CD8-positive, alpha-beta memory T cell (primary cell): ENCODE measurements at regions not wholly inside any gene's neighbourhood (a gene's known extent, or its start where the extent isn't known, plus 50 kb on each side); places are given as distances from the start of the nearest gene placed in this dataset.
"Not testable (repeated sequence)": the region's sequence is repeated elsewhere in the genome, so short reads cannot be mapped to it uniquely, and the experiment has no call there.

Source experiments
- CTCF ChIA-PET: fragments of 350-600 bp; sonication (Branson Sonifier 250); formaldehyde crosslinking; loops from one replicate; lab custom pipeline; 2021; ENCODE audit warnings: antibody characterized with exemption; lab: Charles Lee
- POLR2A ChIA-PET: fragments of 350-600 bp; sonication (Branson Sonifier 250); formaldehyde crosslinking; loops from one replicate; lab custom pipeline; 2021; ENCODE audit warnings: antibody characterized with exemption; lab: Charles Lee
- DNase-seq, 5 donors: peaks; one replicate each; pipeline versions ENCODE4 v3.0.0 to v3.0.0-alpha.2; 2020 to 2022; ENCODE audit warnings: mixed read lengths in 1 of 5
- H3K27ac ChIP-seq: one replicate; pipeline ENCODE4 v1.7.0; 2013; ENCODE audit warnings: low read depth, mild to moderate bottlenecking, low read length, moderate library complexity
- H3K27me3 ChIP-seq: 2 replicates; pipeline ENCODE4 v1.7.0; 2013; ENCODE audit warnings: low read length, mild to moderate bottlenecking; ENCODE audit not compliant: insufficient read depth, poor library complexity, severe bottlenecking
- H3K36me3 ChIP-seq: 2 replicates; pipeline ENCODE4 v1.7.0; 2013; ENCODE audit warnings: mild to moderate bottlenecking, low read length, moderate library complexity; ENCODE audit not compliant: insufficient read depth
- H3K4me1 ChIP-seq: 2 replicates; pipeline ENCODE4 v1.7.0; 2013; ENCODE audit warnings: mild to moderate bottlenecking, low read length, moderate library complexity; ENCODE audit not compliant: insufficient read depth
- H3K4me3 ChIP-seq: 2 replicates; pipeline ENCODE4 v1.7.0; 2013; ENCODE audit warnings: mild to moderate bottlenecking, low read length
- H3K9me3 ChIP-seq: 2 replicates; pipeline ENCODE4 v1.7.0; 2013; ENCODE audit warnings: mild to moderate bottlenecking, low read length
- H3K27ac Mint-ChIP-seq, 8 donors: one replicate each; pipeline ENCODE4 v1.8.0; 2020 to 2021; ENCODE audit warnings: mixed read lengths in 8 of 8, mild to moderate bottlenecking in 6 of 8, inconsistent platforms in 3 of 8, moderate library complexity in 3 of 8
- H3K27me3 Mint-ChIP-seq, 2 donors: one replicate each; pipeline ENCODE4 v1.8.0; 2020 to 2021; ENCODE audit warnings: mixed read lengths in 2 of 2, mild to moderate bottlenecking in 1 of 2, moderate library complexity in 1 of 2
- H3K36me3 Mint-ChIP-seq, 3 donors: one replicate each; pipeline ENCODE4 v1.8.0; 2020 to 2021; ENCODE audit warnings: mixed read lengths in 3 of 3, inconsistent platforms in 1 of 3, mild to moderate bottlenecking in 1 of 3
- H3K4me1 Mint-ChIP-seq, 3 donors: one replicate each; pipeline ENCODE4 v1.8.0; 2020 to 2021; ENCODE audit warnings: mixed read lengths in 3 of 3, inconsistent platforms in 1 of 3, mild to moderate bottlenecking in 1 of 3
- H3K4me3 Mint-ChIP-seq, 7 donors: one replicate each; pipeline ENCODE4 v1.8.0; 2020 to 2021; ENCODE audit warnings: mixed read lengths in 7 of 7, mild to moderate bottlenecking in 6 of 7, moderate library complexity in 4 of 7, inconsistent platforms in 2 of 7
- H3K9me3 Mint-ChIP-seq, 5 donors: one replicate each; pipeline ENCODE4 v1.8.0; 2020 to 2022; ENCODE audit warnings: mixed read lengths in 5 of 5, mild to moderate bottlenecking in 3 of 5, moderate library complexity in 2 of 5, inconsistent platforms in 1 of 5

DNA sequence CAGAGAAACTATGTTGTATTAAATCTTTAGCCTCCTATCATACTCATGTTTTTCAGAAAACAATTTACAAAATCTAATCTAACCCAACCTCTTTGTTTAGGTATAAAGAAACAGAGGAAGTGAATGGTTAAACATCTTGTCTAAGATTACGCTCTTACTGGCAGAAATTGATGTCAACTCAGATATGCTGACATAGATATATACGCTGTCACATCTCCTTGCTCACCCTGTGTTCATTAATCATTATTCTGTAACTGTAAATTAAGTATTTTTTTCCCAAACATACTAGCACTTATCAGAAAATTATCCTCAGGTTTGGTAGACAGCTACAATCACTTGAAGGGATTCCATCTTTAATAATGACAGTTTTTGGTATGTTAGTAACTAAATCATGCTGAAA is 1127.6 kb upstream of the SEL1L start:
- Mint-ChIP-seq H3K9me3 (peaks cover 2 to 38% (median 9%) of the 10 kb centered on the region in 5 donors), H3K27me3 (no peaks in the 10 kb centered on the region), H3K27ac (no peak overlapping the region), H3K4me3 (no peak overlapping the region), H3K4me1 (no peaks in the 10 kb centered on the region), H3K36me3 (no peaks in the 10 kb centered on the region)
- H3K4me3 ChIP-seq, result no peak overlapping the region
- H3K27ac ChIP-seq, result no peak overlapping the region
- ChIA-PET CTCF (no interaction called here), POLR2A (no interaction called here)
- H3K36me3 ChIP-seq, result no peaks in the 10 kb centered on the region
- no peaks in the 10 kb centered on the region for H3K9me3 ChIP-seq
- no peaks in the 10 kb centered on the region for H3K27me3 ChIP-seq
- H3K4me1 ChIP-seq, result no peaks in the 10 kb centered on the region
- no peak for DNase-seq

- Mint-ChIP-seq H3K4me1 (no peaks in the 10 kb centered on the region), H3K9me3 (peaks cover 5 to 42% (median 6%) of the 10 kb centered on the region in 5 donors), H3K27ac (no peak overlapping the region), H3K4me3 (no peak overlapping the region), H3K27me3 (no peaks in the 10 kb centered on the region), H3K36me3 (no peaks in the 10 kb centered on the region)
- H3K9me3 ChIP-seq, result no peaks in the 10 kb centered on the region
- H3K4me3 ChIP-seq, result no peak overlapping the region
- CTCF ChIA-PET, result no interaction called here
- DNase-seq, result no peak
- H3K27me3 ChIP-seq, result no peaks in the 10 kb centered on the region
- H3K4me1 ChIP-seq, result no peaks in the 10 kb centered on the region
- H3K27ac ChIP-seq, result no peak overlapping the region
- POLR2A ChIA-PET, result no interaction called here
- H3K36me3 ChIP-seq, result no peaks in the 10 kb centered on the region
Measured at GRCh38 chr14:82667006-82667405, 1133.4 kb upstream of the SEL1L start.

DNA sequence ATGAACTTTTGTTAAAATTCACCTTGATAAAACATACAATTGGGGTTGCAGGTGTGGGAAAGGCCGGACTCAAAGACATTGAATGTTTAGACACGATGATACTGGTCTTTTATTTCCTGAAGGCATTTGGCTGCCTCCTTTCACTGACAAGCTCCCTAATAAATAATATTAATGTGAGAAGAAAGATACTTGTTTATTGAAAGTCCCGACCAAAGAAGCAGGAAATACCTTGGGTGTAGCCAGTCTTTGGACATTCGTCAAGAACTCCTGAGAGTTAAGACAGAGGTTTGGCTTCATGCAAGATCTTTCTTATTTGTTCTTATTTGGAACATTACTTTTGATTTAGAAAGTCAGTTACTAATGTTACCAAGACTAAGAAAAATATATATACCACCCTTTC is 1133.8 kb upstream of the SEL1L start:
- H3K4me1 ChIP-seq, result no peaks in the 10 kb centered on the region
- CTCF ChIA-PET, result no interaction called here
- no peak overlapping the region for H3K4me3 Mint-ChIP-seq
- POLR2A ChIA-PET, result no interaction called here
- H3K4me3 ChIP-seq, result no peak overlapping the region
- no peaks in the 10 kb centered on the region for H3K9me3 ChIP-seq
- no peaks in the 10 kb centered on the region for H3K36me3 ChIP-seq
- no peak overlapping the region for H3K27ac ChIP-seq
- no peaks in the 10 kb centered on the region for H3K27me3 Mint-ChIP-seq
- no peak overlapping the region for H3K27ac Mint-ChIP-seq
- no peaks in the 10 kb centered on the region for H3K27me3 ChIP-seq
- H3K4me1 Mint-ChIP-seq, result no peaks in the 10 kb centered on the region
- no peaks in the 10 kb centered on the region for H3K36me3 Mint-ChIP-seq
- H3K9me3 Mint-ChIP-seq, result peaks cover 5 to 42% (median 6%) of the 10 kb centered on the region in 5 donors
- DNase-seq, result no peak

- Mint-ChIP-seq H3K27ac (no peak overlapping the region), H3K4me1 (no peaks in the 10 kb centered on the region), H3K36me3 (no peaks in the 10 kb centered on the region), H3K27me3 (no peaks in the 10 kb centered on the region), H3K4me3 (no peak overlapping the region), H3K9me3 (peaks cover 0 to 11% (median 3%) of the 10 kb centered on the region in 5 donors)
- Histone ChIP-seq H3K27ac (no peak overlapping the region), H3K9me3 (no peaks in the 10 kb centered on the region), H3K36me3 (no peaks in the 10 kb centered on the region), H3K4me1 (no peaks in the 10 kb centered on the region), H3K4me3 (no peak overlapping the region), H3K27me3 (no peaks in the 10 kb centered on the region)
- no peak for DNase-seq
- ChIA-PET POLR2A (no interaction called here), CTCF (no interaction called here)
Measured at GRCh38 chr14:82676403-82676802, 1142.8 kb upstream of the SEL1L start.

- no peak overlapping the region for H3K27ac Mint-ChIP-seq
- no peaks in the 10 kb centered on the region for H3K27me3 ChIP-seq
- no peaks in the 10 kb centered on the region for H3K36me3 Mint-ChIP-seq
- peaks cover 4 to 19% (median 13%) of the 10 kb centered on the region in 5 donors for H3K9me3 Mint-ChIP-seq
- POLR2A ChIA-PET, result no interaction called here
- H3K4me1 Mint-ChIP-seq, result no peaks in the 10 kb centered on the region
- no peaks in the 10 kb centered on the region for H3K4me1 ChIP-seq
- H3K36me3 ChIP-seq, result no peaks in the 10 kb centered on the region
- no peak overlapping the region for H3K27ac ChIP-seq
- H3K27me3 Mint-ChIP-seq, result no peaks in the 10 kb centered on the region
- CTCF ChIA-PET, result no interaction called here
- H3K9me3 ChIP-seq, result no peaks in the 10 kb centered on the region
- no peak for DNase-seq
- H3K4me3 ChIP-seq, result no peak overlapping the region
- H3K4me3 Mint-ChIP-seq, result no peak overlapping the region
Measured at GRCh38 chr14:82689948-82690347, 1156.3 kb upstream of the SEL1L start.

- CTCF ChIA-PET, H3K4me3 ChIP-seq, H3K27ac Mint-ChIP-seq, H3K27ac ChIP-seq, H3K36me3 Mint-ChIP-seq, DNase-seq, H3K36me3 ChIP-seq, POLR2A ChIA-PET, H3K9me3 ChIP-seq, H3K4me3 Mint-ChIP-seq, H3K4me1 Mint-ChIP-seq, H3K27me3 Mint-ChIP-seq, H3K4me1 ChIP-seq, H3K27me3 ChIP-seq: not testable (repeated sequence)
- H3K9me3 Mint-ChIP-seq, result peaks cover 4 to 19% (median 13%) of the 10 kb centered on the region in 5 donors
Measured at GRCh38 chr14:82691191-82691590, 1157.5 kb upstream of the SEL1L start.

GRCh38 chr14:82694820-82695219 is 1161.2 kb upstream of the SEL1L start:
- no peaks in the 10 kb centered on the region for H3K27me3 Mint-ChIP-seq
- POLR2A ChIA-PET, result no interaction called here
- no peak overlapping the region for H3K27ac ChIP-seq
- no peaks in the 10 kb centered on the region for H3K4me1 Mint-ChIP-seq
- no peaks in the 10 kb centered on the region for H3K4me1 ChIP-seq
- H3K9me3 ChIP-seq, result no peaks in the 10 kb centered on the region
- no peaks in the 10 kb centered on the region for H3K36me3 Mint-ChIP-seq
- no peak overlapping the region for H3K27ac Mint-ChIP-seq
- H3K4me3 ChIP-seq, result no peak overlapping the region
- H3K4me3 Mint-ChIP-seq, result no peak overlapping the region
- DNase-seq, result no peak
- no peaks in the 10 kb centered on the region for H3K27me3 ChIP-seq
- peaks cover 0 to 15% (median 7%) of the 10 kb centered on the region in 5 donors for H3K9me3 Mint-ChIP-seq
- CTCF ChIA-PET, result no interaction called here
- no peaks in the 10 kb centered on the region for H3K36me3 ChIP-seq

DNA sequence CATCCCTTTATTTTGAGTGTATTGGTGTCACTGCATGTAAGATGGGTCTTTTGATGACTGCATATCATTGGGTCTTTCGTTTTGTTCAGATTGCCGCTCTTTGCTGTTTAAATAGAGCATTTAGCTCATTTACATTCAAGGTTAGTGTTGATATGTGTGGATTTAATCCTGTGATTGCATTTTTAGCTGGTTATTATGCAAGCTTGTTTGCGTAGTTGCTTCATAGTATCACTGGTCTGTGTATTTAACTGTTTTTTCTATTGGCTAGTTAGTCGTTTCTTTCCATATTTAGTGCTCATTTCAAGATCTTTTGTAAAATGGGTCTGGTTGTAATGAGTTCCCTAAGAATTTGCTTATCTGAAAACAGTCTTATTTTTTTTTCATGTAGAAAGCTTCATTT is 1170.6 kb upstream of the SEL1L start:
- H3K27ac ChIP-seq, result no peak overlapping the region
- no peaks in the 10 kb centered on the region for H3K27me3 ChIP-seq
- H3K4me3 ChIP-seq, result no peak overlapping the region
- Mint-ChIP-seq H3K4me1 (no peaks in the 10 kb centered on the region), H3K27me3 (peaks cover 0 to 1% of the 10 kb centered on the region in 2 donors), H3K36me3 (no peaks in the 10 kb centered on the region), H3K27ac (no peak overlapping the region), H3K9me3 (peaks cover 13 to 46% (median 15%) of the 10 kb centered on the region in 5 donors), H3K4me3 (no peak overlapping the region)
- no peaks in the 10 kb centered on the region for H3K4me1 ChIP-seq
- ChIA-PET POLR2A (no interaction called here), CTCF (interaction anchor here (0.6 kb wide), 1 partner anchor 24 kb away, joined by 3 read pairs; no protein-coding TSS in a partner anchor)
- H3K36me3 ChIP-seq, result no peaks in the 10 kb centered on the region
- no peaks in the 10 kb centered on the region for H3K9me3 ChIP-seq
- no peak for DNase-seq
